Hepatocyte (in vitro differentiated cells): ENCODE measurements at regions not wholly inside any gene's neighbourhood (a gene's known extent, or its start where the extent isn't known, plus 50 kb on each side); places are given as distances from the start of the nearest gene placed in this dataset.

Experiments
- DNase-seq: peaks from one replicate; pipeline ENCODE4 v3.0.0-alpha.2; 2016; ENCODE audit warnings: low spot score
- H2AFZ ChIP-seq: fragments of 200-600 bp; sonication (generic); 2 replicates; pipeline ENCODE4 v1.6.0; 2016; ENCODE audit warnings: antibody characterized with exemption, mild to moderate bottlenecking
- H3K27ac ChIP-seq: fragments of 200-600 bp; sonication (generic); 2 replicates; pipeline ENCODE4 v1.5.1; 2016; ENCODE audit warnings: mild to moderate bottlenecking
- H3K27me3 ChIP-seq: fragments of 200-600 bp; sonication (generic); 2 replicates; pipeline ENCODE4 v1.6.1; 2016
- H3K36me3 ChIP-seq: fragments of 200-600 bp; sonication (generic); replicated peaks from 2 replicates; pipeline ENCODE4 v1.5.1; 2016; ENCODE audit warnings: low read depth; ENCODE audit not compliant: insufficient read depth
- H3K4me1 ChIP-seq: fragments of 200-600 bp; sonication (generic); 2 replicates; pipeline ENCODE4 v1.5.1; 2016; ENCODE audit warnings: mild to moderate bottlenecking, moderate library complexity; ENCODE audit not compliant: insufficient read depth
- H3K4me2 ChIP-seq: fragments of 200-600 bp; sonication (generic); 2 replicates; pipeline ENCODE4 v1.6.0; 2016
- H3K4me3 ChIP-seq: fragments of 200-600 bp; sonication (generic); 2 replicates; pipeline ENCODE4 v1.5.1; 2016; ENCODE audit warnings: mild to moderate bottlenecking
- H3K79me2 ChIP-seq: fragments of 200-600 bp; sonication (generic); 2 replicates; pipeline ENCODE4 v1.6.0; 2017; ENCODE audit warnings: mild to moderate bottlenecking
- H3K9me2 ChIP-seq: fragments of 200-600 bp; sonication (generic); replicated peaks from 2 replicates; pipeline ENCODE4 v1.6.0; 2017; ENCODE audit warnings: mild to moderate bottlenecking; ENCODE audit not compliant: insufficient read depth
- H3K9me3 ChIP-seq: fragments of 200-600 bp; sonication (generic); 2 replicates; pipeline ENCODE4 v1.5.1; 2016; ENCODE audit warnings: low read depth, mild to moderate bottlenecking
- H4K20me1 ChIP-seq: fragments of 200-600 bp; sonication (generic); 2 replicates; pipeline ENCODE4 v1.6.0; 2016; ENCODE audit warnings: mild to moderate bottlenecking; ENCODE audit not compliant: insufficient read depth, poor library complexity, severe bottlenecking
- EZH2 ChIP-seq: fragments of 200-600 bp; sonication (generic); IDR thresholded peaks from 2 replicates; pipeline ENCODE4 v1.6.1; 2016; ENCODE audit warnings: antibody characterized with exemption, mild to moderate bottlenecking, borderline replicate concordance
- EZH2phosphoT487 ChIP-seq: fragments of 200-600 bp; sonication (generic); IDR thresholded peaks from one replicate; pipeline ENCODE4 v1.6.1; 2018; ENCODE audit warnings: antibody characterized with exemption, mild to moderate bottlenecking, low read depth, moderate library complexity; ENCODE audit not compliant: unreplicated experiment, severe bottlenecking
- WGBS: methylation state at CpG from one replicate; pipeline ENCODE4 v1.1.6; 2016; ENCODE audit warnings: low lambda C conversion rate; ENCODE audit errors: missing lambda C conversion rate; 5-methylcytosine and 5-hydroxymethylcytosine counted together
- TF ChIP-seq, protein P1 (sequence below): fragments of 200-600 bp; sonication (generic); IDR thresholded peaks from 2 replicates; pipeline ENCODE4 v1.5.1; 2016; ENCODE audit warnings: antibody characterized with exemption, mild to moderate bottlenecking; ENCODE audit not compliant: poor library complexity

DNA sequence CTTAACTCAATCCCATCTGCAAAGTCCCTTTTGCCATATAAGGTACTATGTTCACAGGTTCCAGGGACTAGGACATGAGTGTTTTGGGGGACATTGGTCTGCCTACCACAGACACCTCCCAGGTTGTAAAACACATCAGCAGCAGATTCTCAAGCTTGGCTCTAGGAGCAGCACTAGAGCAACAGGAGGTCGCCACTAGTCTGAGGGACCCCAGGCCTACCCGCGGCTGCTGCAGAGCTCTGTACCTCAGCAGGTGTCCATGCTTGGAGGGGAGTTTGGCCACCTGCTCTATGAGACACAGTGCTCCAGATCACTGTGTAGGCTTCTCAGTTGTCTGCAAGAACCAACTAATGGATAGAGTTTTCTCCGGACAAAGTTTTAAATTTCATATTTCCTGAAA lies 262.2 kb upstream of the ARRDC3 start:
- Histone ChIP-seq H3K4me2 (no peak overlapping the region), H3K27ac (no peak overlapping the region), H3K4me1 (no peaks in the 10 kb centered on the region), H3K9me2 (no peaks in the 10 kb centered on the region), H2AFZ (no peak overlapping the region), H3K27me3 (no peaks in the 10 kb centered on the region), H3K9me3 (no peaks in the 10 kb centered on the region), H3K36me3 (no peaks in the 10 kb centered on the region), H3K4me3 (no peak overlapping the region), H3K79me2 (no peaks in the 10 kb centered on the region), H4K20me1 (no peaks in the 10 kb centered on the region)
- DNase-seq, result no peak
- TF ChIP-seq EZH2 (no peak), EZH2phosphoT487 (no peak)
- TF ChIP-seq, protein P1, sequence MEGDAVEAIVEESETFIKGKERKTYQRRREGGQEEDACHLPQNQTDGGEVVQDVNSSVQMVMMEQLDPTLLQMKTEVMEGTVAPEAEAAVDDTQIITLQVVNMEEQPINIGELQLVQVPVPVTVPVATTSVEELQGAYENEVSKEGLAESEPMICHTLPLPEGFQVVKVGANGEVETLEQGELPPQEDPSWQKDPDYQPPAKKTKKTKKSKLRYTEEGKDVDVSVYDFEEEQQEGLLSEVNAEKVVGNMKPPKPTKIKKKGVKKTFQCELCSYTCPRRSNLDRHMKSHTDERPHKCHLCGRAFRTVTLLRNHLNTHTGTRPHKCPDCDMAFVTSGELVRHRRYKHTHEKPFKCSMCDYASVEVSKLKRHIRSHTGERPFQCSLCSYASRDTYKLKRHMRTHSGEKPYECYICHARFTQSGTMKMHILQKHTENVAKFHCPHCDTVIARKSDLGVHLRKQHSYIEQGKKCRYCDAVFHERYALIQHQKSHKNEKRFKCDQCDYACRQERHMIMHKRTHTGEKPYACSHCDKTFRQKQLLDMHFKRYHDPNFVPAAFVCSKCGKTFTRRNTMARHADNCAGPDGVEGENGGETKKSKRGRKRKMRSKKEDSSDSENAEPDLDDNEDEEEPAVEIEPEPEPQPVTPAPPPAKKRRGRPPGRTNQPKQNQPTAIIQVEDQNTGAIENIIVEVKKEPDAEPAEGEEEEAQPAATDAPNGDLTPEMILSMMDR, result no peak
- 87% methylated on average over 4 of the region's 4 CpGs for WGBS

DNA sequence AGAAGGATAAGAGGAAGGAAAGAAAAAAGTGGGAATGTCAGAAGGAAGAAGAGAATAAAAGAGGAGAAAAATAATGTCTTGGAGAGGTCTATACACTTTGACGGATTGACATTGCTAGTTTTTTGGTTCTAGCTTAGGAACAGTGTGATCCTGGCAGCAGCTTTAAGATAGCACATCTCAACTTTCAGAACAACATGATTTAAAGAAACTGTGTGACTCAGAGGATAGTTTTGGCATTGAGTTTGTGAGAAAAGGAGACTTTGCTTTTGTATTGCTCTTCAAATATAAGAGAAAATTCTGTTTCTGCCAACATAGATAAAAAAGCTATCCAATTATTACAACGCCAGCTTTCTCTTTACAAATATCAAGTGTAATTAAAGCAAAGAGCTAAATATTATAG lies 260.7 kb upstream of the ARRDC3 start:
- Histone ChIP-seq H3K4me3 (no peak overlapping the region), H2AFZ (no peak overlapping the region), H3K36me3 (no peaks in the 10 kb centered on the region), H3K4me2 (no peak overlapping the region), H3K79me2 (no peaks in the 10 kb centered on the region), H3K4me1 (no peaks in the 10 kb centered on the region), H3K27me3 (no peaks in the 10 kb centered on the region), H3K9me3 (no peaks in the 10 kb centered on the region), H3K27ac (no peak overlapping the region), H3K9me2 (no peaks in the 10 kb centered on the region), H4K20me1 (no peaks in the 10 kb centered on the region)
- TF ChIP-seq, protein P1, result no peak
- no peak for TF ChIP-seq EZH2phosphoT487
- no peak for TF ChIP-seq EZH2
- 87% methylated on average over 2 of the region's 2 CpGs for WGBS
- DNase-seq, result no peak

DNA sequence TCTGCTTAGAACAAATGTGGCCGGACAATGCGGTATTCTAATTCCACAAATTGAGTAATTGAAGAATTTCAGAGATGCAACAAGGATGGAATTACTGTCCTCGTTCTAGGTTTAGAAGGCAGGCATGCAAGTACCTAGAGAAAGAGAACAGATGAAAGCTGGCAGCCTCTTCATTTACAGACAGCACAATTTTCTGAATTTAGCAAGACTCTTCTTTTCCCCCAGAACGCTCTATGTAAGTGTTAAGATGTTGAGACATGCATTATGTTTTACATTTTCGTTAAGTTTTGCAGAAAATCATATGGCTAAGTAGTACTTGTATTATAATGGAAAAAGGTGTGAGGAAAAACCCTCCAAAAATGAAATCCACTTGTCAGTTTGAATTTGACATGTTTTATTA lies 259.5 kb upstream of the ARRDC3 start:
- H3K36me3 ChIP-seq, result no peaks in the 10 kb centered on the region
- H3K4me2 ChIP-seq, result no peak overlapping the region
- 78% methylated on average over 5 of the region's 5 CpGs for WGBS
- TF ChIP-seq EZH2, result no peak
- TF ChIP-seq, protein P1, result no peak
- TF ChIP-seq EZH2phosphoT487, result no peak
- H3K4me3 ChIP-seq, result no peak overlapping the region
- H3K4me1 ChIP-seq, result no peaks in the 10 kb centered on the region
- H2AFZ ChIP-seq, result no peak overlapping the region
- no peaks in the 10 kb centered on the region for H3K79me2 ChIP-seq
- DNase-seq, result no peak
- H4K20me1 ChIP-seq, result no peaks in the 10 kb centered on the region
- H3K9me2 ChIP-seq, result no peaks in the 10 kb centered on the region
- no peaks in the 10 kb centered on the region for H3K27me3 ChIP-seq
- H3K9me3 ChIP-seq, result no peaks in the 10 kb centered on the region
- H3K27ac ChIP-seq, result no peak overlapping the region

DNA sequence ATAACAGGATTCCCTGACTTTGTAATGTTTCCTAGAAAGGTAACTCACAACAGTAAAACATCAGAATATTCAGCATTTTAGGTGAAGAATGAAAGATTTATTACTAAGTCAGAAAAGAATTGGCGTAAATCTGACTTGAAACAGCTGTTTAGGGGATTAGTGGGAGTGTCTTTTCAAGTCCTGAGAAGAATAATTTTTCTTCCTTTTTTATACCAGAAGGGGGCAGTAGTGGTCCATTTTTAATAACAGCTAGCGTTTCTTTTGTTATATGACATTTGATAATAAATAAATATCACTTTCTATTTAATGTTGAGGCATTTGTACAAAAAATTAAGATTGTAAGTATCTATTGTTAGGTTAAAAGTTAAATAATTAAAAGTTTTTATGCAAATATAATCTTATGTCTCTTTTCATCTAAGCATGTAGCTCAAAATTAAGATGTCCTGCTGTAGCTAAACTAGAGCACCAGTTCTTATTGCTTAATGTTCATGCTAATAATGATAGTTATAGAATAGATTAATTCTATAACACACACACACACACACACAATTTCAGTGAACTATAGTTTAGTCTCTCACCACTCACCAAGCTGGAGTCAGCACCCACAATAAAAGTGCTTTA lies 258.7 kb upstream of the ARRDC3 start:
- Histone ChIP-seq H3K4me3 (no peak overlapping the region), H3K4me2 (no peak overlapping the region), H3K36me3 (no peaks in the 10 kb centered on the region), H4K20me1 (no peaks in the 10 kb centered on the region), H3K79me2 (no peaks in the 10 kb centered on the region), H3K9me3 (no peaks in the 10 kb centered on the region), H3K27me3 (no peaks in the 10 kb centered on the region), H3K27ac (no peak overlapping the region), H2AFZ (no peak overlapping the region), H3K9me2 (no peaks in the 10 kb centered on the region), H3K4me1 (no peaks in the 10 kb centered on the region)
- 3% methylated on average over 2 of the region's 2 CpGs for WGBS
- TF ChIP-seq, protein P1, result peak; percentile 68
- TF ChIP-seq EZH2phosphoT487, result no peak
- DNase-seq, result peak; percentile 47
